HG03342 (cell line): ENCODE measurements at regions not wholly inside any gene's neighbourhood (a gene's known extent, or its start where the extent isn't known, plus 50 kb on each side); places are given as distances from the start of the nearest gene placed in this dataset.

ENCODE experiments used
- ATAC-seq: cut with Tn5 transposase; IDR thresholded peaks from one replicate; pipeline ENCODE4 v1.9.1; 2021; ENCODE audit warnings: mild to moderate bottlenecking, moderate library complexity; ENCODE audit not compliant: unreplicated experiment

DNA sequence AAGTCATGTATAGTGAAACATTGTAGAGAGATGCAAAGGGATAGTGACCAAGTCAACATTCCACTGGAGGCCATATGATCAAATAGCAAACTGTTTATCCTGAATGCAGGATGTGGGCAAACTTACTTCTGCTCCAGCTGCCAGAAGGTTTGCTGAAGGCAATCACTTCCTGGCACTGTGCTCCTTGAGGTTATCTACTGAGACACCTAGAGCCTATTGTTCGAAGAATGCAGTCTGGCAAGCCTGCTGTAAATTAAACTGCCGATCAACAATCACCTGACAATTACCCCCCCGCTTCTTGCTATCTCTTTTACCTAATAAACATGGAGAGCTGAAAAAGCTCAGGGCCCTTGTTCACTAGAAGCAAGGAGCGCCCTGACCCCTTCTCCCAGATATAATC, 139.4 kb upstream of the B3GALT2 start:
- ATAC-seq: no peak

DNA sequence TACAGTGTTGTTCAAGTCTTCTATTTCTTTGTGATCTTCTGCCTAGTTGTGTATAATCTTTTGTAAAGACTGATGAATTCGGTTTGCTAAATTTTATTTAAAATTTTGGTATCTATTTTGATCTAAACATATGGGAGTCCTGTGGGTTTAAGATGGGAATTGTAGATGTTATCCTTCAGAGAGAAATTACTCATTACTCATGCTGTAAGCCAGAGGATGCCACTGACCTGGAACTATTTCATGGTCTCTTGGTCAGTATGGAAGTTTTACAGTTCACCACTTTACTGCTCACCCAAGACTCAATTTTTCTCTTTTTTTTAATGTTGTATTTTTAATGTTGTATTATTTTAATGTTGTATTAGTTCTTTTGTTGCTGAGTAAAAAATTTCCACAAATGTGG, 138.6 kb upstream of the B3GALT2 start:
- ATAC-seq: no peak

DNA sequence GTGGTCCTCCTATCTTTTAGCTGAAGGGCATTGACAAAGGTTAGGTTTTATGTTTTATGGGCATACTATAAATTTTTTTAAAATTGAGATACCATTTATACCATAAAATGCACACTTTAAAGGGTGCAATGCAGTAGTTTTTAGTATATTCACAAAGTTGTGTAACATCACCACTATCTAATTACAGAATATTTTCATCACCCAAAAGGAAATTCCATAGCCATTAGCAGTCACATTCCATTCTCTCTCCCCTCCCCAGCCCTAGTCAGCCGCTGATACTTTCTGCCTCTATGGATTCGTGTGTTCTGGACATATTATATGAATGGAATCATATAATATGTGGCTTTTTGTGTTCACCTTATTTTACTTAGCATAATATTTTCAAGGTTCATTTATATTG, 135.8 kb upstream of the B3GALT2 start:
- ATAC-seq: no peak

DNA sequence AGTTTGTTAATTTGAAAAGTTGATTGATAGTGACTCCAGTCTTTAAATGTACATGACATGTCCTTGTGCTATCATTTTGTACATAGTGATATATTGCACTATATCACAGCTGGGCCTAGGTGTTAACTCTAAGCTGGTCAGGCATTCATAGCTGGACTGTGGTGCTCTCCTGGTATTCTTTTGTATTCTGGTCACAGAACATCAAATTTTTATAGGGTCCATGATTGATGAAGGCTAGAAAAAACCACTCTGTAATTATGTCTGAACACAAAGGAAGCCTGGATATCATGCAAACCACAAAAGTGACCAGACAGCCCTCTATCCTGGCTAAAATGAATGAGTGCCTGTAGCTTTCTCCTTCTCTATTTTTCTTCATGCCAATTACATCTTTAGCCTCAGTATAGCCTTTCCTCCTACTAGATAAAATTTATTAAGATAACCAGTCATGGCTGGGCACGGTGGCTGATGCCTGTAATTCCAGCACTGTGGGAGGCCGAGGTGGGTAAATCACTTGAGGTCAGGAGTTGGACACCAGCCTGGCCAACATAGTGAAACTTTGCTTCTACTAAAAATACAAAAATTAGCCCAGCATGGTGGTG, 134.9 kb upstream of the B3GALT2 start:
- no peak for ATAC-seq

DNA sequence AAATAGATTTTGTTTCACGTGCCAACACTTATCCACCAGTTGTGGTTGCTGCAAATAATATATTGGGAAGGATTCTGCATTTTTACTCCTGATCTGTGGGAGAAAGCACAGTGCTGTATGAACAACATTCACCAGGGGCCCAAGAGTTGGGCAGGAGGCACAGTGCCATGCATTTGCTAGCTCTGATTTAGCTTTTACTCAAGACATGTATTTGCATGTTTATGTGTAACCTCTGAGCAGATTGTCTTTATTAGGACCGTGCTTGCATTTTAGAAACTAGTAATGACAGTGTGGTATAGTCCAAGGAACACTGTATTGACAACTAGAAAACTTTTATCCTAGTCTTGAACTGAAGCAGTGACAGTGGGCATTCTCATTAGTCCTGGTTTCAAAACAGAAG, 133.9 kb upstream of the B3GALT2 start:
- ATAC-seq: no peak

DNA sequence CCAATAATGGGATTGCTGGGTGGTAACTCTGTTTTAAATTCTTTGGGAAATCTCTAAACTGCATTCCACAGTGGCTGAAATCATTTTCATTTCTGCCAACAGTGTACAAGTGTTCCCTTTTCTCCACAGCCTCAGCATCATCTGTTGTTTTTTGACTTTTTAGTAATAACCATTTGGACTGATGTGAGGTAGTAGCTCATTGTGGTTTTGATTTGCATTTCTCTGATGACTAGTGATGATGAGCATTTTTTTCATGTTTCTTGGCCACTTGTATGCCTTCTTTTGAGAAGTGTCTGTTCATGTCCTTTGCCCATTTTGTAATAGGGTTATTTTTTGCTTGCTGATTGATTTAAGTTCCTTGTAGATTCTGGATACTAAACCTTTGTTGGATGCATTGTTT, 131.9 kb upstream of the B3GALT2 start:
- no peak for ATAC-seq

DNA sequence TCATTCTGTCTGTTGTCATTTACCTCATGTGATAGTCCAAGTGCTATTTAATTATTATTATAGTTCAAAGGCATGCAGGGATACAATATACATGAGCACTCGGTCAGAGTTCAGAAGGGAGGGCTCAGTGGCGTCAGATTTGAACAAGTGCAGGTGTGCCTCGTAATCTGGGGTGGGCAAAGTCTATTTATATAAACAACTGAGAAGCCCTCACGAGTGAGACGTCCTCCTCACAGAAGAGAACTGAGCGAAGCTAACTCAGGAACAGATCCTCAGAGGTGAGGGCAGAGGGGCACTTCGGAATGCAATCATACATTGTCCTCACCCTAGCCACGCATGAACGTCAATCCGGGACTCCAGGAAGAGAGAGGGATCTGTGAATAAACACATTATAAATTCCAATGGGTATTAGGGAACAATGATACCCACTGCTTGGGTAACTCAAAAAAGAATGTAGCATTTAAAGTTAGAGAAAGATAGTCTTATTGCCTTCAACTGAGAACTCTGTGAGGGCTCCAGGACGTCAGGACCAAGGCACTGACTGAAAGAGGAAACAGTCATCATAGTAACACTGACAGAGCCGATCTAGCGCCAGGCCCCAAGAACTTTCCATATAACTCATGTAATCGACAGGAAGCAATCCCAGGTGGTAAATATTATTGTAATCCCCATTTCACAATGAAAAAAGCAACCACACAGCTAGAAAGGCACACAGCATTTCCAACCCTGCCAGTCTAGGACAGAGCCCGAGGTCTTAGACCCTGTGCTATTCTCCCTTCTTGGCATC, 127.1 kb upstream of the B3GALT2 start:
- no peak for ATAC-seq

DNA sequence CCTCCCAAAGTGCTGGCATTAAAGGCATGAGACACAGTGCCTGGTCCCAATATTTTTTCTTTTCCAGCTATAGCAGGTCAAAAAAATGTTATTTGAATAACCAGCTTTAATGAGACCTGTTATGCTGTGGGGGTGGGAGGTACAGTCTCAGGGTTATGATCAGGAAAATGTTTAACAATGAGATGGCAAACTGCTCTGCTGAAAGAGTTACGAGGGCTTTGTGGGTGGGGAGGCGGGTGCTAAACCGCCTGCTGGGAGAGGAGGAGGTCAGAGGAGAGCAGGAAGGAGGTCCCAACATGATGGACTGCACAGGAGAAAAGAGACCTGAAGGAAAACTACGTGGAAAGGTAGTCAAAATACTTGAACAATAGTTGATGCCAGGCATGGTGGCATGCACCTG, 126.0 kb upstream of the B3GALT2 start:
- no peak for ATAC-seq

DNA sequence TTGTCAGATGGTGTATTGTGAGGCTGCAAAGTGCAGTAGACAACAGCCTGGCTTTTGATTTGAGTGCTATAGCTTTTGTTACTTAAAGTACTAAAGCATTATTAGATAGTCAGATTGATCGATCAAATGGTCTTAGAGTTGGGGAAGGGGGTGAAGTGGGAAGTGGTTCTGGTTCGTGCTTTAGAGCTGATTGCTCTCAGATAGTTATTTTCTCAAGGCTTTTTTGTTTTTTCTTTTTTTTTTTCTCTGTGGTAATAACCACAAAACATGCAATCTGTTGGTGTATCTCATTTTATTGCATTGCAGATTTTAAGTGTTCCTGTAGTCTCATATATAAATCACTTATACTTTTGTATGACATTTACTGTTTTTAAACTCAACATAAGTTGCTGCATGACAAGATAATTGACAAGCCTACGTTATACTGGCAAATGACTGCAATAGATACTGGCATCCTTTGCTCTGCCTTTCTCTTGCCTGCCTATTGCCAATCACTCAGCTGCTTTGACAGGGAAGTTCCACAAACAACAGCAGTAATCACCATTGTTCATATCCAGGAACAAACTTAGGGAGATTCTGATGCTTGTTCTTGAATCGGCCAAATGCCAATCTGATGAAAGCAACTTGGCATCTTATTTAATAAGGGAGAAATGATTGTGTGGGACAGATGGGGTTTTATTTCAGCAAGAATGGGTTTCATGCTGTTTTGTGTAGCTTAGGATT, 125.0 kb upstream of the B3GALT2 start:
- ATAC-seq: no peak

DNA sequence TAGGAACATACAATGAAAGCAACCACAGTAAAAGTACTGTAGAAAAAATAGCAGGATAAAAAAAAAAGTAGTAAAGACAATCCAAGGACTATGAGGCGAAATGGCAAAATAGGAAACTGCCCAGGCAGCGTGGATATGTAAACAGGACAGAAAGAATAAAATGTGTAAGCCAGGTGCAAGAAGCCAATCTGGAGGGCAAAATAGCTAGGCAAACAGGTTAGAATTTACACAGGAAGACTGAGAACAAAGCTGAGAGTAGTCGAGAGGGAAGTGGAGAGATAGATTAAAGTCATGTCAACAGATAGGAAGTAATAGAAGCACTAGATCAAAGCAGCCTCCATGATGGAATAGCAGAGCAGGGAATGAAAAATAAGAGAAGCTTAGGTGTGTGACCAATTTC, 124.2 kb upstream of the B3GALT2 start:
- no peak for ATAC-seq

DNA sequence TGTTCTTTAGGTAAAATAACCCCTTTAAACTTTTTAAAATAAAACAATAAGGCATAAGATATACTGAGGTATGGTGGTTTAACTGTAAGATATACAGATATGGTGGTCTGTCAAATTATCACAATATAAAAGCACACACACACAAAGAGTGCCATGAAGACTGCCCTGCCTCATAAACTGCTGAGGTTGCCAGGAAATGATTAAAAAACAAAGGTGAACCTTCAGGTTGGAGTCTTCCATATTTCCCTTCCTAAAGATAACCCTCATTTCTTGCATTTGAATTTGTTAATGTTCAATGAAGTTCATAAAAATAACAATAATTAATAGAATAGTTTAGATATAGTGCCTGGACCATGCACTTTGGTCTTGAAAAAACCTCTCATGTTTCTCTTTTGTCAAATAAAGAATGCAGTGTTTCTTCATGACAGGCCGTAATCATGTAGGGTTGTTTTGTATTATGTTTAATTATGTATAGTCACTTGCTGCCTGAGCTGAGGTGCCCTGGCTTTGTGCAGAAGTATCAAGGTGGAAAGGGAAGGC, 123.6 kb upstream of the B3GALT2 start:
- ATAC-seq: no peak

DNA sequence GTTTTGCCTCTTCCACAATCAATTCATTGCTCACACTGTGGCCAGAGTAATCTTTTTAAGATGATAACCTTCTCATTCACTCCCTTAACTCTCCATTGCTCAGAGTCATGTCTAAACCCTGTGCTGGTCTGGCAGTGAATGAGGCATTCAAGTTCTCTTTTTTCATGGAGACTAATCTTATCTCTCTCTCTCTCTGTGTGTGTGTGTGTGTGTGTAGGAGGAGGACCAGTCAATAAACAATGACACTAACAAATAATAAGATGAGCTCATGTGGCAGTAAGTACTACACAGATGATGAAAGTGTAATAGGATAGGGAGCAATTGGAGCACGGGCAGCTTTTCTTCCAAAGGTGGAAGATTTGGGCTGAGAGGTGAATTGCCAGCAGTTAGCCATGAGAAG, 122.0 kb upstream of the B3GALT2 start:
- no peak for ATAC-seq

DNA sequence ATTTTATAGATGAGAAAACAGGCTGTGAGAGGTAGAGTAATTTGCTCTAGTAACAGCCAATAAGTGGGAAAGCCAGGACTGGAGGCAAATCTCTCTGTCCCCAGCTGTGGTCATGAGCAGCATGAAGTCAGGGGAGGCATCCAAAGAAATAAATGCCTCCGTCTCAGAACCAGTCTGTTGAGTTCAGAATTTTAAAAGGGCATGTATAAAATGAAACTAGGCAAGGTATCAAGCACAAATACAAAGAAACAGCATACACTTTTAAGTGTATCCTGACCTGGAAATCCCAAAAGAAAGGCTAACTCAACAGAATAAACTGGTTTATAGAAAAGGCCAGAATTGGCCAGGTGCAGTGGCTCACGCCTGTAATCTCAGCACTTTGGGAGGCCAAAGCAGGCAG, 120.0 kb upstream of the B3GALT2 start:
- no peak for ATAC-seq
